GM18505 (cell line): ENCODE measurements at regions not wholly inside any gene's neighbourhood (a gene's known extent, or its start where the extent isn't known, plus 50 kb on each side); places are given as distances from the start of the nearest gene placed in this dataset.
"Not testable (repeated sequence)": the region's sequence is repeated elsewhere in the genome, so short reads cannot be mapped to it uniquely, and the experiment has no call there.

Experiments used
- ATAC-seq: cut with Tn5 transposase; IDR thresholded peaks from one replicate; pipeline ENCODE4 v1.9.1; 2021; ENCODE audit not compliant: unreplicated experiment
- POLR2A ChIP-seq: IDR thresholded peaks from 4 replicates; pipeline ENCODE4 v1.6.1; 2011; ENCODE audit warnings: borderline replicate concordance; ENCODE audit not compliant: insufficient read depth, insufficient read length; ENCODE audit errors: extremely low read depth

DNA sequence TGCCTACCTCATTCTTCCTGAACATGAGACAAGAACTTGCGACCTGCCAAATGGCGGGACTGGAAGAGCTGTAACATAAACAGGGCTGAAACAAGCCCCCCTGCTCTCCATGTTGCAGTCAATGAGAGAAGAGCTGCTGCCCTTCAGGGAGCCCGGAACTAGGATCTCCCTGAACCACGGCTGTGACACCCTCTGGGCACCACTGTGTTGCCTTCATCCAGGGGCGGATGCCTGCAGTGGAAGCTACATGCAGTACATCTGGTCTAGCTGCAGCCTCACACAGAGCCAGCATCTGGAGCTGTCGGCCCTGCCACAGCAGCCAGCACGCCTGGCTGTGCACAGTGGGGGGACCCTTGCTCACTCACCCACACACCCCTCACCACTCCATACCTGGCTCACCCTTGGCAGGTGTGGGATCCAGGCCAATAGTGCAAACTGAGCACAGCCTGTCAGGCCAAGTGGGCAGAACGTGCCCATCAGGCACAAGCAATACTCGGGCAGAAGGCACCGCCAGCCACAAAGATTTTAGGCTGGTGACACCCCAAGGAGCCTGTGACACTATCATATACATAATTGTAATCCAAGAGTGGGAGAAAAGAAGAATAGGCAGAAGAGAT lies 451.3 kb downstream of the HTR1B start:
- TF ChIP-seq POLR2A, result no peak
- ATAC-seq, result no peak

DNA sequence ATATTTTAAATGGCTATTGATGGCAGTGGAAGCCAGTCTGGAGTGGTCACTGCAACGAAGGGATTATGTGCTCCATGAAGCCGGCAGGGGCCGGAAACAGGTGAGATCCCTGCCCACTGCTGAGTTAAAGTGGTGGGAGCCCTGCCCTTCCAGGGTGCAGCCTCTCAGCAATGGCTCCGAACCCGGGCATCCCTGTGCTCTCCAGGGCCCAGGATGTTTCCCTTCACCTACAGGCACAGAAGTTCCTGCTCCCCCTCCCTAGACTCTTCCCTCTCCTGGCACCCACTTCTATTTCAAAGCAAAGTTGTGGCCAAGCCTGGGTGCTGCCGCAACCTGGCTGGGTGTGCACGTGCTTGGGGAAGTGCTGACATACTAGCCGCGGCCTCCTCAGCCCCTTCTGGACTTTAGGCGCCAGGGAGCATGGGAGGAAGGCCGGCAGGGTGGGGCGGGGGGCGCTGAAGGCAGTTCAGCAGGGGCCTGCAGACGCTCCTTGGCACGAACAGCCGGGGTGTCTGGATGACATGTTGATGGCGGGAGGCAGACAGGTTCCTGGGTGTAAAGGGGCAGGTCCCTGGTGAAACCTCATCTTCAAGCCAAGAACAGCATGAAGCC lies 452.3 kb downstream of the HTR1B start:
- TF ChIP-seq POLR2A, result no peak
- ATAC-seq, result no peak

DNA sequence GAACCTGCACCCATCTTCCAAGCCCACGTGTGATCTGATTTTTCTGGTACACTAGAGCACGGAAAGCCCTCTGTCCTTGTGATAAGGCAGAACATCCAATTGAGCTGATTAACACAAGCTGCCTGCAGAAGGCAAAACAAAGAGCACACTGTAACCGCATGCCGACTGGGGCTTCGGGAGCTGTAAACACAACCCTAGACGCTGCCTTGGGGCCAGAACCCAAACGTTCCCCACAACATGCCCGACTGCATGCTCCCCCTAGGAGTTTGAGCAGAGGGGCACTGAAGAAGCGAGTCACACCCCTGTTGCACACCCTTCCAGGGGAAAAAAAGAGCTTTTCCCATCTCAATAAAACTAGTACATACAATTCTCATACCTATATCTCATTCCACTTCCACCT lies 470.7 kb downstream of the HTR1B start:
- TF ChIP-seq POLR2A, result no peak
- ATAC-seq, result no peak

DNA sequence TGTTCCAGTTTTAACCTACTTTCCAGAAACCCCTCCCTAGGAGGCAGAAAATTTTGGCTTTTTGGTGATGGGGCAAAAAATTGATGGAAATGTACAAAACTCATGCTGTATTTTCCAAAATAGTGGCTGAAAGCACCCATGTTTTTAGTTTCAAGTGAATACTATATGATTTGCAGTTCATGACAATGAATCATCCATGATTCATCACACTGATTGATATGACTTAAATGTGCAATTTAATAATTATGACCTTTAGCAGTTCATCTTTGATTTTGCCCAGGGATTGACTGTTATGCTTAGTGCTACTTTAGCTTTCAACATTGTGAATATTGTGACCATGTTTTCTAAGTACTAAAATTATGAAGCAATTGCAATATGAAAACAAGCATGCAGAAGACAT lies 478.7 kb downstream of the HTR1B start:
- TF ChIP-seq POLR2A, result no peak

DNA sequence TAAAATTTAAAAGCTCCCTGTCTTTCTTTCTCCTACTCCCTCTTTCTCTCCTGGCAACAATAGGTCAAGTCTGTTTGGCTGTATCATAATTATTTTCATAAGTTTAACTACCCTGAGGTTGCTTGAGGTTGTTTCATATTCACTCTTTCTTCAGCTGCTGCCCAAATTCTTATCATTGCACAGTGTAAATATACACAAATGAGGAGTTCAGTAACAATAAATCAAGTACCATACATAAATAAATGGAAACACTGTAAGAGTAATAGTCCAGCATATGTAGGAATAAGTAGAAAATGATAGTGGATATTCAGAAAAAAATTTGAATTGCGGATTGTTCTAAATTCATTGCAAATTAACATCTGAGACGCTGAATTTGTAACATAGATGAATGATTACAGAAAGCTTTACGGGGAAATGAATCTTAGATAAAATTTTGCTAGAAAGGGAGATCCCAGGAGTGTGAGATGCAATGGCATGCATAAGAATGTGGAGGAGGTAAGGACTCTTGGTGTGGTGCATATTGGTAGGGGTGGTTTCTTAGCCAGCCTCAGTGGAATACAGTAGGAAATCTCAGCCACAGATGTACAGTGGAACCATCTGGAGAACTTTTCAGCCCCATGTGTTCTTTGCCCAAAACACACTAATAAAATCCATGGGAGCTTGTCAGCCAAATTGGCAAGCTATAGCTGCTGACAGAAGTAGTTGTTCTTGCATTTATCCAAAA lies 480.7 kb downstream of the HTR1B start:
- ATAC-seq, result no peak
- TF ChIP-seq POLR2A, result no peak

More for the DNA sequence above, 478.7 kb downstream of the HTR1B start:
- ATAC-seq, result no peak

DNA sequence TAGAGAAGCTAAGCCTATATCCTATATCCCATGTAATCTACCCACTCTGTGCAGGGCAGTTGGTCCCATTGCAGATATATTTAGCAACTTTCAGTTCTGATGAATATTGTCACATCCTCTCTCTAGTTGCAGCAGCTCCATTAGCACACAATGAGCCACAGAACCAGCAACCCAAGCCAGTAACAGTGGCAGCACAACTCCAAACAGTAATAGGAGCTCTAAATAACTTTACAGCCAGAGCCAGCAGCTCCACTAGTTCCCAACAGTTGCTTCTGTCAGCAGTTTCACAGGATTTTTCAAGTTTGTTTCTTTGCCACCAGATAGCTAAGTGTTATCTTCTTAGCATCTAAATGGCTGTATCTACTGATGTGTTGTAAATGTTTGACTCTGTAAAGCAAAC lies 490.8 kb downstream of the HTR1B start:
- TF ChIP-seq POLR2A, result no peak
- ATAC-seq, result no peak

DNA sequence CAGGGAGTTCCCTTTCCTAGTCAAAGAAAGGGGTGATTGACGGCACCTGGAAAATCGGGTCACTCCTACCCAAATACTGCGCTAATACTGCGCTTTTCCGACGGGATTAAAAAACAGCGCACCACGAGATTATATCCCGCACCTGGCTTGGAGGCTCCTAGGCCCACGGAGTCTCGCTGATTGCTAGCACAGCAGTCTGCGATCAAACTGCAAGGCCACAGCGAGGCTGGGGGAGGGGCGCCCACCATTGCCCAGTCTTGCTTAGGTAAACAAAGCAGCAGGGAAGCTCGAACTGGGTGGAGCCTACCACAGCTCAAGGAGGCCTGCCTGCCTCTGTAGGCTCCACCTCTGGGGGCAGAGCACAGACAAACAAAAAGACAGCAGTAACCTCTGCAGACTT lies 504.1 kb downstream of the HTR1B start:
- not testable (repeated sequence) for ATAC-seq

DNA sequence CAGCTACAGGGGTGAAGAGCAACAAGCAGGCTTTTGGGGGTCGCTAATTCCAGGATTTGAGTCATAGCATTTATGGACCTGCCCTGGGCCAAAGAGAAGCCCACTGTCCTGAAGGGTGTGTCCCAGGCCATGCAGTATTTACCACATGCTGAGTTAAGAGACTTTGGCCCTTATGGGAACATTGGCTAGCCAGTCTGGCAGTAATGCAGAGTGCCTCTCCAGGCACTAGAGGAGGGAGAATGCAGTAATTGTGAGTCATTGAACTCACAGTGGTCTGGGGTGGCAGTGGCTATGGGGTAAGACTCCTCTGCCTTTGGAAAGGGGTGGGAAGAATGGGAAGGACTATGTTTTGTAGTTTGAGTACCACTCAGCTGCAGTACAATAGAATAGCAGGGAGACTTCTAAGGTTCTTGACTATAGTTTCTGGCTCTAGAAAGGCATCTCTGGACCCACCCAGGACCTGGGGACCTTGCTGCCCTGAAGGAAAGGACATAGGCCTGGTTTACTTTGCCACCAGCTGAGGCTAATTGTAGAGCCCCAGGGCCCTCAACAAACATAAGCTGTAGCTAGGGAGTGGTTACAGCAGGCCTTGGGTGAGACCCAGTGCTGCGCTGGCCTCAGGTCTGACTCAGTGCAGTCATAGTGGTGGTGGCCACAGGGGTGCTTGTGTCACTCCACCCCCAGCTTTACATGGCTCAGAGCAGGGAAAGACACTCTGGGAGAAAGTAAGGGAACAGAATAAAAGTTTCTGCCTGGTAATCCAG lies 520.9 kb downstream of the HTR1B start:
- no peak for TF ChIP-seq POLR2A
- no peak for ATAC-seq

DNA sequence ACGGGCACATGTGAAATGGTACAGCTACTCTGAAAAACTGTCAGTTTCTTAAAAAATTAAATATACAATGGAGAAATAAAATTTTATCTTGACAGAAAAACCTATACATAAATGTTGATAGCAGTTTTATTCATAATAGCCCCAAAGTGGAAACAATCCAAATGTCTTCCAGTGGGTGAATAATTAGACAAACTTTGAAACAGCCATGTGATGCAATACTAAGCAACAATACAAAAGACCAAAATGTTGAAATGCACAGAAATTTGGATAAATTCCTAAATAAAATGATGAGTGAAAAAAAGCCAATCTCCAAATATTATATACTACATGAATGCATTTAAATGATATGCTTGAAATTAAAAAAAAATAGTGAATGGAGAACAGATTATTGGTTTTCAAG lies 523.1 kb downstream of the HTR1B start:
- no peak for ATAC-seq
- TF ChIP-seq POLR2A, result no peak

DNA sequence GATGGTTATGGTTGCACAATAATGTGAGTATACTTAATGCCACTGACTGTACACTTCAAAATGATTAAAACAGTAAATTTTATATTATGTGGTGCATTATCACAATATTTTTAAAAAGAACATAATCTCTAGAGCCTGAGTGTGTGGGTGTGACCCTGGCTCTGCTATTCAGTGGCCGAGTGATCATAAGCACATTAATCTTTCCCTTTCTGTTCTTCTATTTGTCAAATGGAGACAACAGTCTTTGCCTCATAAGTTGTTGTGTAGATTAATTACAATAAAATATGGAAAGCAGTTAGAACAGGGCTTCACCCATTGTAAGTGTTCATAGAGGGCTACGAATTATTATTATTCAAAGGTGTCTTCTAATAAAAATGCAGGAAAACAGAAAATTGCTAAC lies 548.6 kb downstream of the HTR1B start:
- TF ChIP-seq POLR2A, result no peak
- ATAC-seq, result no peak

DNA sequence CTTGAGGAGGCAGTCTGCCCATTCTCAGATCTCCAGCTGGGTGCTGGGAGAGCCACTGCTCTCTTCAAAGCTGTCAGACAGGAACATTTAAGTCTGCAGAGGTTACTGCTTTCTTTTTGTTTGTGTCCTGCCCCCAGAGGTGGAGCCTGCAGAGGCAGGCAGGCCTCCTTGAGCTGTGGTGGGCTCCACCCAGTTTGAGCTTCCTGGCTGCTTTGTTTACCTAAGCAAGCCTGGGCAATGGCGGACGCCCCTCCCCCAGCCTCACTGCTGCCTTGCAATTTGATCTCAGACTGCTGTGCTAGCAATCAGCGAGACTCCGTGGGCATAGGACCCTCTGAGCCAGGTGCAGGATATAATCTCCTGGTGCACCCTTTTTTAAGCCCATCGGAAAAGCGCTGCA lies 557.8 kb downstream of the HTR1B start:
- not testable (repeated sequence) for ATAC-seq

DNA sequence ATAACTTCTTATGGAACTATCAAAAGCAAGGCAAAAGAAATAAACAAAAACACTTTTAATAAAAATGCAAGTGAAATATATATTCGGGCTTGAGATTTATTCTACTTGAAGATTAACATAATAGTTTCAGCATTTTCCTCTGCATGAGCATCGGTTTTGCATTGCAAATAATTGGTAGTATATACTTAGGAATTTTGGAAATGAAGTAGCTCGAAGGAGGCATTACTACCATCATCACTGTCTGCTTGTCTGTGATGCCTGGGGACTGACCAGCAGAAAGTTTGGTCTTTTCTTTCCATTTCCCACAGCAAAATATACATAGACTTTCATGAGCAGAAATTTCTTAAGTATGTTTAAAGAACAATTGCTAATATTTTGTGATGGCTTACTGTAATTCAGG lies 570.7 kb downstream of the HTR1B start:
- no peak for ATAC-seq
- TF ChIP-seq POLR2A, result no peak

DNA sequence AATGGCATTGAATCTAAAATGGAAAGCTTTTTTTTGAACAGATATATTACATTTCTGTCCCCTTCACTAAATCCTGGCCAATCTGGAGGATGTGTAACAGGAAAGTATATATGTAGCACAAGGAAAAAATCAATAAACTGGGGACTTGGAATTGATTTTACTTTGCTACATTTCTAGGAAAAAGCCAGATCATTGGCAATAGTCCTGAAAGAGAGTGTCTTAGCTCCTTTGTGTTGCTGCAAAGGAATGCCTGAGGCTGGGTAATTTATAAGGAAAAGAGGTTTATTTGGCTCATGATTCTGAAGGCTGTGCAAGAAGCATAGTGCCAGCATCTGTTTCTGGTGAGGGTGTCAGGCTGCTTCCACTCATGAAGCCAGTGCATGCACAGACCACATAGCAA lies 574.9 kb downstream of the HTR1B start:
- ATAC-seq, result no peak
- TF ChIP-seq POLR2A, result no peak

DNA sequence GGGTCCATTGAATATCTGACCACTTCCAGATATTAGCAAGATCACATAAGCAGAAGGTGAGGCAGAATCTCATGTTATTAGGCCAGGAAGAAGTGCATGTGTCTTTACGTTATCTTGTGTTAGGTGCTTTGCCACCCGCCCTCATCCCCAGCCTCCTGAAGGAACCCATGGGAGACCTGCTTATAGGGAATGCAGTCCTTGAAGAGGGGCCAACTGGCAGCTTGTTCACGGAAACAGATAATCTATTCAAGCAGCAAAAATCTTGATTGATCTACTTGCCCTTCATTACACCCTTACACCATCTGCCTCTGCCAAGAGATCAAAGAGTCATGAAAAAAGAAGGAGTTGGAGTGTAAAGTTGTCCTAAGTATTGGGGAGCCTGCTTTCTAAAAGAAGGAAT lies 576.4 kb downstream of the HTR1B start:
- TF ChIP-seq POLR2A, result no peak
- no peak for ATAC-seq
